SU-DHL-6 (cell line): ENCODE measurements at regions not wholly inside any gene's neighbourhood (a gene's known extent, or its start where the extent isn't known, plus 50 kb on each side); places are given as distances from the start of the nearest gene placed in this dataset.

Experiments
- H2AFZ ChIP-seq: fragments of 200-600 bp; sonication (generic); 2 replicates; pipeline ENCODE4 v1.6.1; 2014; ENCODE audit warnings: low read depth, mild to moderate bottlenecking, moderate library complexity, mixed read lengths, antibody characterized with exemption, low read length; ENCODE audit not compliant: severe bottlenecking
- H3F3A ChIP-seq: fragments of 200-600 bp; shearing (Covaris generic); 2 replicates; pipeline ENCODE4 v1.6.0; 2016; ENCODE audit warnings: antibody characterized with exemption, mild to moderate bottlenecking; ENCODE audit not compliant: insufficient read depth
- H3K27ac ChIP-seq: fragments of 200-600 bp; sonication (generic); 2 replicates; pipeline ENCODE4 v1.5.1; 2016; ENCODE audit warnings: low read depth, mild to moderate bottlenecking, low read length, moderate library complexity, mixed read lengths
- H3K27me3 ChIP-seq: fragments of 200-600 bp; sonication (generic), shearing (Covaris generic); 2 replicates; pipeline ENCODE4 v1.6.0; 2014; ENCODE audit warnings: mild to moderate bottlenecking, low read length
- H3K36me3 ChIP-seq: fragments of 200-600 bp; sonication (generic); 2 replicates; pipeline ENCODE4 v1.6.1; 2014; ENCODE audit warnings: mild to moderate bottlenecking, low read length, mixed read lengths
- H3K4me2 ChIP-seq: fragments of 300-600, 200-600 bp; shearing (Covaris generic), sonication (generic); 2 replicates; pipeline ENCODE4 v1.6.0; 2014; ENCODE audit warnings: low read length, low read depth, mild to moderate bottlenecking; ENCODE audit not compliant: poor library complexity, severe bottlenecking
- H3K4me3 ChIP-seq: fragments of 200-600 bp; sonication (generic); 2 replicates; pipeline ENCODE4 v1.5.1; 2014; ENCODE audit warnings: antibody characterized with exemption, low read length, mild to moderate bottlenecking, mixed read lengths; ENCODE audit not compliant: insufficient read depth, poor library complexity, severe bottlenecking
- H3K79me2 ChIP-seq: fragments of 200-600 bp; sonication (generic); 2 replicates; pipeline ENCODE4 v1.6.1; 2014; ENCODE audit warnings: mild to moderate bottlenecking, low read length, moderate library complexity; ENCODE audit not compliant: insufficient read depth
- H3K9ac ChIP-seq: fragments of 200-600 bp; sonication (generic); 2 replicates; pipeline ENCODE4 v1.7.0; 2014; ENCODE audit warnings: mild to moderate bottlenecking, low read length
- H3K9me2 ChIP-seq: fragments of 200-600 bp; sonication (generic); replicated peaks from 2 replicates; pipeline ENCODE4 v1.6.1; 2014; ENCODE audit warnings: low read length; ENCODE audit not compliant: insufficient read depth
- H3K9me3 ChIP-seq: fragments of 200-600 bp; sonication (generic); 2 replicates; pipeline ENCODE4 v1.6.1; 2014; ENCODE audit warnings: low read length, mixed read lengths; ENCODE audit not compliant: insufficient read depth
- H4K20me1 ChIP-seq: fragments of 200-600 bp; sonication (generic); 2 replicates; pipeline ENCODE4 v1.6.1; 2014; ENCODE audit warnings: low read depth, mild to moderate bottlenecking, antibody characterized with exemption, low read length, moderate library complexity, mixed read lengths
- CTCF ChIP-seq: fragments of 200-600 bp; sonication (generic); IDR thresholded peaks from one replicate; pipeline ENCODE4 v1.5.1; 2017; ENCODE audit warnings: antibody characterized with exemption, mild to moderate bottlenecking, low read length, moderate library complexity; ENCODE audit not compliant: insufficient read depth, poor library complexity, severe bottlenecking
- EZH2phosphoT487 ChIP-seq: fragments of 200-600 bp; sonication (generic), shearing (Covaris generic); conservative IDR thresholded peaks from 2 replicates; pipeline ENCODE4 v1.6.1; 2018; ENCODE audit warnings: mild to moderate bottlenecking, antibody characterized with exemption, low read length, moderate library complexity, mixed read lengths

GRCh38 chr12:115146453-115146852 lies 462.5 kb upstream of the TBX3 start:
- Histone ChIP-seq H3K27ac (no peak overlapping the region), H4K20me1 (no peaks in the 10 kb centered on the region), H3K79me2 (no peaks in the 10 kb centered on the region), H3K9ac (no peak overlapping the region), H3K36me3 (no peaks in the 10 kb centered on the region), H3K9me3 (no peaks in the 10 kb centered on the region), H3F3A (no peaks in the 10 kb centered on the region), H2AFZ (no peak overlapping the region), H3K4me3 (no peak overlapping the region), H3K9me2 (no peaks in the 10 kb centered on the region; the same call in 1 of the 2 replicates), H3K4me2 (no peak overlapping the region), H3K27me3 (no peaks in the 10 kb centered on the region)
- TF ChIP-seq EZH2phosphoT487: no peak
- TF ChIP-seq CTCF: no peak

- Histone ChIP-seq H3K4me2 (no peak overlapping the region), H3K36me3 (no peaks in the 10 kb centered on the region), H3F3A (no peaks in the 10 kb centered on the region), H3K9ac (no peak overlapping the region), H3K27me3 (no peaks in the 10 kb centered on the region), H3K9me2 (no peaks in the 10 kb centered on the region), H3K79me2 (no peaks in the 10 kb centered on the region), H3K27ac (no peak overlapping the region), H3K4me3 (no peak overlapping the region), H3K9me3 (no peaks in the 10 kb centered on the region), H2AFZ (no peak overlapping the region), H4K20me1 (no peaks in the 10 kb centered on the region)
- TF ChIP-seq EZH2phosphoT487 (no peak), CTCF (no peak)
Observed at GRCh38 chr12:115144425-115144824, 460.4 kb upstream of the TBX3 start.

DNA sequence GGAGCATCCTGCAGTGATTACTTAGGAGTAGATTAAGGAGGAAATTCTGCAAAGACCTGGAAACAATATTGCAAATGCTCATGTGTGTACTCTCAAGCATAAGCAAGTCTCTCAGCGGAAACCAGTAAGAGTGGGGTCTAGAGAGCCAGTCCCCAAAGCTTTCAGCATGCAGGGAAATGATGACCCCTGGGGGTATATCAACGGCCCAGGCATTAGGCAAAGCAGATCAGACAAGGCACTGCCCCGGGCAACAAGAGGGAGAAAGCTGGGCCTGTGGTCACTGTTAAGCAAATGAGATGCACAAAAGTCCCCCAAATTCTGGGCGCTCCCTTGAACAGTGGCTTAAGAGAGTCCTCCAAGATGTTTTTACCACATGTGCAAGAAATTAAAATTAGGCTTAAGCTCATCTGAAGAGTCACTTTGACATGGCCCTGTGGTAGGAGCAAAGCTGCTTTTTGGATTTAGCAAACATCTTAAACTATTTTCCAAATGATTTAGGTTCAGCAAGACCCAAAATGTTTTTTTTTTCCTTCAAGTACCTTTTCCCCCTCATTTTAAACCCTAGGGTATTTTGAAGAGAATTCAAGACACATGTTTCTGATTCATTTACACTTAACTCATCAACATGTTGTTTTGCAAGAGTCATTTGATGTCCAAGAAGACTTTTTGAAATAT lies 457.1 kb upstream of the TBX3 start:
- H3K27me3 ChIP-seq: no peaks in the 10 kb centered on the region
- no peak overlapping the region for H3K27ac ChIP-seq
- no peak for TF ChIP-seq CTCF
- no peak for TF ChIP-seq EZH2phosphoT487
- no peaks in the 10 kb centered on the region for H3K9me3 ChIP-seq
- no peak overlapping the region for H3K4me2 ChIP-seq
- no peaks in the 10 kb centered on the region for H3F3A ChIP-seq
- no peak overlapping the region for H3K9ac ChIP-seq
- H3K4me3 ChIP-seq: no peak overlapping the region
- no peaks in the 10 kb centered on the region for H3K9me2 ChIP-seq
- H3K36me3 ChIP-seq: no peaks in the 10 kb centered on the region
- no peak overlapping the region for H2AFZ ChIP-seq
- H3K79me2 ChIP-seq: no peaks in the 10 kb centered on the region
- H4K20me1 ChIP-seq: no peaks in the 10 kb centered on the region
